RWPE2 (cell line): ENCODE measurements at regions not wholly inside any gene's neighbourhood (a gene's known extent, or its start where the extent isn't known, plus 50 kb on each side); places are given as distances from the start of the nearest gene placed in this dataset.
"Not testable (repeated sequence)": the region's sequence is repeated elsewhere in the genome, so short reads cannot be mapped to it uniquely, and the experiment has no call there.

Experiments used
- ATAC-seq: fragments of 200-7000 bp; cut with Tn5 transposase; 3 replicates; pipeline ENCODE4 v1.9.1; 2021; ENCODE audit warnings: low read depth
- DNase-seq: peaks from one replicate; pipeline ENCODE4 v3.0.0-alpha.2; 2020; ENCODE audit warnings: low spot score
- H3K27ac ChIP-seq: fragments of 450-650 bp; 2 replicates; pipeline ENCODE4 v1.5.1; 2017; ENCODE audit warnings: mild to moderate bottlenecking; ENCODE audit not compliant: poor library complexity, severe bottlenecking
- H3K27me3 ChIP-seq: fragments of 250-450 bp; sonication (Bioruptor Pico); 2 replicates; pipeline ENCODE4 v1.5.1; 2021; ENCODE audit warnings: mild to moderate bottlenecking, moderate library complexity; ENCODE audit not compliant: insufficient read depth, poor library complexity, severe bottlenecking
- H3K36me3 ChIP-seq: fragments of 250-450 bp; sonication (Bioruptor Pico); 2 replicates; pipeline ENCODE4 v1.5.1; 2020; ENCODE audit warnings: low read depth, mild to moderate bottlenecking, moderate library complexity
- H3K4me1 ChIP-seq: fragments of 250-450 bp; sonication (Bioruptor Pico); 2 replicates; pipeline ENCODE4 v1.5.1; 2021; ENCODE audit warnings: mild to moderate bottlenecking, moderate library complexity; ENCODE audit not compliant: insufficient read depth, poor library complexity, severe bottlenecking
- H3K4me3 ChIP-seq: fragments of 250-450 bp; sonication (Bioruptor Pico); 2 replicates; pipeline ENCODE4 v1.5.1; 2021; ENCODE audit warnings: mild to moderate bottlenecking, moderate library complexity; ENCODE audit not compliant: severe bottlenecking
- H3K9me3 ChIP-seq: fragments of 250-450 bp; sonication (Bioruptor Pico); 2 replicates; pipeline ENCODE4 v1.5.1; 2021; ENCODE audit warnings: mild to moderate bottlenecking, moderate library complexity; ENCODE audit not compliant: severe bottlenecking
- TF ChIP-seq, protein P1 (sequence below): fragments of 450-650 bp; IDR thresholded peaks from one replicate; pipeline ENCODE4 v1.5.1; 2017; ENCODE audit warnings: mild to moderate bottlenecking, moderate library complexity; ENCODE audit not compliant: poor library complexity, severe bottlenecking

DNA sequence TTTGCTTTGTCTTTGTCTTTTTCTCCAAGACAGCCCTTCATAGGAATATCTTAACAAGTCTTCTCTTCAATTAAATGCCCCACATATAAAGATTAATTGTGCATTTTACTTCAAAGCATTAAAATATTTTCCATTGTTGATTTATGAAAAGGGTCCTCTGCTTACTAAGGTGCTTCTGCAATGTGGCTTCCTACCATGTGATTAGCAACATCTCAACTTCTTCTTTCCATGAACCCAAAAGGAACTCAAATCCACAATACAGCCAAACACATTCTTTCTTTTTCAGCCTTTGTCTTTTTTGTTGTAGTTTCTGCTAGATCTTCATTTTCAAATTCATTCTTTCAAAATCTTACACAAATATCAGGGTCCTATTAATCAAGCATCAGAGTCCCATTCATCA, 309.2 kb downstream of the NSUN3 start:
- H3K4me1 ChIP-seq, result no peaks in the 10 kb centered on the region
- H3K27ac ChIP-seq, result no peak overlapping the region
- ATAC-seq (no peak), DNase-seq (no peak)
- TF ChIP-seq, protein P1, sequence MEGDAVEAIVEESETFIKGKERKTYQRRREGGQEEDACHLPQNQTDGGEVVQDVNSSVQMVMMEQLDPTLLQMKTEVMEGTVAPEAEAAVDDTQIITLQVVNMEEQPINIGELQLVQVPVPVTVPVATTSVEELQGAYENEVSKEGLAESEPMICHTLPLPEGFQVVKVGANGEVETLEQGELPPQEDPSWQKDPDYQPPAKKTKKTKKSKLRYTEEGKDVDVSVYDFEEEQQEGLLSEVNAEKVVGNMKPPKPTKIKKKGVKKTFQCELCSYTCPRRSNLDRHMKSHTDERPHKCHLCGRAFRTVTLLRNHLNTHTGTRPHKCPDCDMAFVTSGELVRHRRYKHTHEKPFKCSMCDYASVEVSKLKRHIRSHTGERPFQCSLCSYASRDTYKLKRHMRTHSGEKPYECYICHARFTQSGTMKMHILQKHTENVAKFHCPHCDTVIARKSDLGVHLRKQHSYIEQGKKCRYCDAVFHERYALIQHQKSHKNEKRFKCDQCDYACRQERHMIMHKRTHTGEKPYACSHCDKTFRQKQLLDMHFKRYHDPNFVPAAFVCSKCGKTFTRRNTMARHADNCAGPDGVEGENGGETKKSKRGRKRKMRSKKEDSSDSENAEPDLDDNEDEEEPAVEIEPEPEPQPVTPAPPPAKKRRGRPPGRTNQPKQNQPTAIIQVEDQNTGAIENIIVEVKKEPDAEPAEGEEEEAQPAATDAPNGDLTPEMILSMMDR, result no peak
- no peaks in the 10 kb centered on the region for H3K36me3 ChIP-seq
- no peaks in the 10 kb centered on the region for H3K9me3 ChIP-seq
- no peaks in the 10 kb centered on the region for H3K27me3 ChIP-seq
- H3K4me3 ChIP-seq, result no peak overlapping the region

DNA sequence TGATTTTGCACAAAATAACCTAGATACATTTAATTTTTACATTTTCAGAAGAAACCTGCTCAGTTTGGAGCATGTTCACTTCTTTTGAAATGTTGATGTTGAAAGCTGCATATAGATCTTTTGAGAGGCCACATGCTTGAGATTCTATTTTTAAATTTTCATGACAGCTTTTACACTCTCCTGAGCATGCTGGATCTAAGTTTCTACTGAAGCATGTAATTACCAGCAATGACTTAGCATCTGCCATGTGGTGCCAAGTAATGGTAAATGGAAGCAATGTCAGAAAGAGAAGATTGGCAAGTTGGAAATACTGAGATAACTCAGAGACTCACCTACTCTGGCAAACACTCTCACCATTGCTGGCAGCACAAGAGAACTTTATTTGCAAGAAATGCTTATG, 310.6 kb downstream of the NSUN3 start:
- Histone ChIP-seq H3K4me1 (no peaks in the 10 kb centered on the region), H3K4me3 (no peak overlapping the region), H3K36me3 (no peaks in the 10 kb centered on the region), H3K9me3 (no peaks in the 10 kb centered on the region), H3K27me3 (no peaks in the 10 kb centered on the region), H3K27ac (no peak overlapping the region)
- ATAC-seq (no peak), DNase-seq (no peak)
- TF ChIP-seq, protein P1, result no peak

DNA sequence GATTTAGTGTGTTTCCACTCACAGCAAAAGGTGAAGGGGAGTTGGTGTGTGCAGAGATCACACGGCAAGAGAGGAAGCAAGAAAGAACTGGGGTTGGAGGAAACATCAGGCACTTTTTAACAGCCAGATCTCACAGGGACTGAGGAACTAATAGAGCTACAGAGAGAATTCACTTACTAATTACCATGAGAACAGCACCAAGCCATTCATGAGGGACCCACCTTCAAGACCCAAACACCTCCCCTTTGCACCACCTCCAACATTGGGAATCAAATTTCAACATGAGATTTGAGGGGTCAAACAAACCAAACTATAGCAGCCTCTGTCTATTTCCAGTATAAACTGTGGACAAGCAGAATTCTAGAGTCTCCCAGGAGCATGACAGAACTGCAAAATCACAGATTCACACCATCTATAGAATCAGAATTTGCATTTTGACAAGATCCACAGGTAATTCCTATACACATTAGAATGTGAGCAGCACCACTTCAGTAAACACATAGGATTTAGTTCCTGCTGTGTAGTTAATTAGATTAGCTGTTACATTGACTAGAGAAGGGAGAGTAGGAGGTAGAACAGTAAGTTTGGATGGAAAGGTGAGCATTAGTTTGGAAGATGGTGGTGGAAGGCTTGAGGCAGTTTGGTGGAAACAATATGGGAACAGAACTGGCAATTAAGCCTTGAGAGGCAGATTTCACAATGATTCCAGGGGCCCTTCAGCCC, 311.7 kb downstream of the NSUN3 start:
- DNase-seq (no peak), ATAC-seq (no peak)
- no peaks in the 10 kb centered on the region for H3K9me3 ChIP-seq
- no peaks in the 10 kb centered on the region for H3K27me3 ChIP-seq
- no peak overlapping the region for H3K4me3 ChIP-seq
- TF ChIP-seq, protein P1, result no peak
- no peaks in the 10 kb centered on the region for H3K36me3 ChIP-seq
- no peaks in the 10 kb centered on the region for H3K4me1 ChIP-seq
- H3K27ac ChIP-seq, result no peak overlapping the region

DNA sequence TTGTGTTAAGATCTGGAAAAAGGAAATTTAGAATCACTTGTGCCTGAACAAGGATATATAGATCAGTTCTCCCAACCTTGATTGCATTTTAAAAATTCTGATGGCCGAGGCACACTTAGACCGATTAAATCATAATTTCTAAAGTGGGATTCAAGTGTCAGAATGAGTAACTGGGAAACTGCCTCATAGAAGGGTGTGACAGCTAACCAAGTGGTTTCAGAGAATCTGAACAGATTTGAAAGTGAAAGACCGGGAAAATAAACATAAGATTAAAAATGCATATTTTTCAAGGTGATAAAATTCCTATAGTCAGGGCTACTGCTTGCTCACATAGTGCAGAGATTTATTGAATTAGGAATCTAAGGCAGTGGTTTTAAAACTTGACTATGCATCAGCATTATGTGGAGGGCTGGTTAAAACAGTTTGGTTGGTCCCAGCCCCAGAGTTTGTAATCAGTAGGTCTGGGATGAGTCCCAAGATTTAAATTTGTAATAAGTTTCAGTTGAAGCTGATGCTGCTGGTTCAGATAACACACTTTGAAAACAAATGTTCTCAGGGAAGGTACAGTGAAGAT, 314.3 kb downstream of the NSUN3 start:
- not testable (repeated sequence) for H3K27me3 ChIP-seq, H3K27ac ChIP-seq, H3K4me3 ChIP-seq, H3K36me3 ChIP-seq, ATAC-seq, H3K4me1 ChIP-seq, H3K9me3 ChIP-seq, DNase-seq

DNA sequence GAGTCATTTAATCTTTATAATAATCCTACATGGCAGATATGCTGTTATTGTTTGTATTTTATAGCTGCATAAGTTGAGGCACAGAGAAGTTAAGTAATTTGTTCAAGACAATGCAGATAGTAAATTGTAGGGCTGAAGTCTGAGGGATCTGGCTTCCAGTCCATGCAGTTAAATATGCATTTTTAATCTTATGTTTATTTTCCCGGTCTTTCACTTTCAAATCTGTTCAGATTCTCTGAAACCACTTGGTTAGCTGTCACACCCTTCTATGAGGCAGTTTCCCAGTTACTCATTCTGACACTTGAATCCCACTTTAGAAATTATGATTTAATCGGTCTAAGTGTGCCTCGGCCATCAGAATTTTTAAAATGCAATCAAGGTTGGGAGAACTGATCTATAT, 315.0 kb downstream of the NSUN3 start:
- not testable (repeated sequence) for H3K27ac ChIP-seq, H3K4me1 ChIP-seq, H3K4me3 ChIP-seq, H3K9me3 ChIP-seq, DNase-seq, H3K27me3 ChIP-seq, ATAC-seq, H3K36me3 ChIP-seq

DNA sequence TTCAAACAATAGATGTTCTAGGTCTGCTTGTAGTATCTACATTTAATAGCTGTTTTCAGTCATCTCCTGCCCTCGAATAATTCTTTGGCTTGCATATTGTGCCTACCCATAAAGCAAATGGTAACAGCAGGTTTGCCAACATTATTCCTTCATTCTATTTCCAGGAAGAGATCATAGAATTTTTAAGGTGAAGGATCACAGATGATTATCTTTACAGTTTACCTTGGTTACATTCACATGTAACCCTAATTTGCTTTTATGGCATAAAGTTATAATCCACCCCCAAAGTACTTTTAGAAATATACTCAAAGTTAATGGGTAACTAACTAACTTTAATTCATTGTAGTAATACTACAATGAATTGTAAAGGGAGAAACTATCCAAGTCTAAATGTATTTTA, 315.5 kb downstream of the NSUN3 start:
- Histone ChIP-seq H3K27ac (no peak overlapping the region), H3K4me3 (no peak overlapping the region), H3K9me3 (no peaks in the 10 kb centered on the region), H3K27me3 (no peaks in the 10 kb centered on the region), H3K4me1 (no peaks in the 10 kb centered on the region), H3K36me3 (no peaks in the 10 kb centered on the region)
- ATAC-seq (no peak), DNase-seq (no peak)
- TF ChIP-seq, protein P1, result no peak
